ENCODE measurements at regions not wholly inside any gene's neighbourhood (a gene's known extent, or its start where the extent isn't known, plus 50 kb on each side); places are given as distances from the start of the nearest gene placed in this dataset.

DNA sequence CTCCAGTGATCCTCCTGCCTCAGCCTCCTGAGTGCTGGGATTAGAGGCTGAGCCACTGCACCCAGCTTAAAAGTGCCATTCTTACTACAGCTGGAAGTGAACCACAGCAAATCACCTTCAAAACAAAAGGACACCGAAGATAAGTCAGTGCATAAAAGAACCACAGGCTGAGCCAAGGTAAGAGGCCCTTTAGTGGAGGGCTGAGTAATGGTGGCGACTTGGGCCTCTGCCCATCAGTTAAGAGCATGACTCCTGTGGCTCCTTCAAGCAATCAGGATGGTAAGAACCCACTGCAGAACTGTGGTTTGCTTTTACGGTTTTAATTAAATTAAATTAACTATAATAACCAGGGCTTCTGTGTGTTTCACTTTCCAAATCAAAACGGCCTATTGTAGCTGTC, 75.1 kb downstream of the CTAGE1 start:
- TF ChIP-seq CTCF (conservative IDR thresholded peaks at IDR 0.05; ENCODE audit: low read depth, low read length), result no peak
- H3K4me3 ChIP-seq (ENCODE audit: low read length), result no peak overlapping the region
- peak; percentile 68 for DNase-seq (ENCODE audit: low read depth)

DNA sequence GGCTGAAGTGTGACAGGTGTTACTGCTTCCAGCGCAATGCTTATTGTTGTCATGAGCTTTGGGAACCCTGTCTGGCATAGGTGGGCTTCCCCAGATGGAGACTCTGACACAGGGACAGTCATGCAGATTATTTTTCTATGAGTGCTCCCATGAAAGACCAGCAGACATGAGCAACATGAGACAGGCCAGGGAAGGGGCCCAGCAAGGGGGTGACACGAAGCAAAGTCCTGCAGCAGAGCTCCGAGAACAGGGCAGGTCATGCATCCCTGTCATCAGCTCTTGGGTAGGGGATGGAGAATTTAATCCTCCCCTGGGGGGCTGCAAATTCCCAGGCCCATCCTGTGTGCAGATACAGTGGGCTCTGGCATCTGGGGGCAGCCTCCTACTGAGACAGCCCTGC, 77.4 kb downstream of the CTAGE1 start:
- TF ChIP-seq CTCF (conservative IDR thresholded peaks at IDR 0.05; ENCODE audit: low read depth, low read length), result no peak
- DNase-seq (ENCODE audit: low read depth), result no peak
- H3K4me3 ChIP-seq (ENCODE audit: low read length), result no peak overlapping the region

- no peak for DNase-seq (ENCODE audit: low read depth)
- no peak for TF ChIP-seq CTCF (conservative IDR thresholded peaks at IDR 0.05; ENCODE audit: low read depth, low read length)
- H3K4me3 ChIP-seq (ENCODE audit: low read length), result no peak overlapping the region
Observed at GRCh38 chr18:22339913-22340312, 77.8 kb downstream of the CTAGE1 start.

DNA sequence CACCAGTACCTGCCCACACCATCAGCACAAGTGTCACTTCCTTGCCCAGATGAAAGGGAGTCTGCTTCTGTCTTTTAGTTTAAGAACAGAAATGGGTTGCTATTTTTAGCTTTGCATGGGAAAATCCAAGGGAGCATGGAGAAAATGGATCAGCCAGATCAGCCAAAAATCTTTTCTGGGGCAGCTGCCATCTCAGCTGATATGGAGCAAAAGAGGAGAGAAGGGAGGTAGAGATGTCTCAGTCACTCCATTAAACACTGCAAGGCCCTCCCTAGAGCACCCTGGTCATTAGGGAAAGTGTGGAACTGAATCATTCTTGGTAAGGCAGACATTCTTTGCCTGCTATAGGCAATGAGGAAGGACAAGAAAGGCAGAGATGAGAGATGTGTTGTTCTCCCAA, 79.9 kb downstream of the CTAGE1 start:
- H3K4me3 ChIP-seq (ENCODE audit: low read length), result no peak overlapping the region
- no peak for TF ChIP-seq CTCF (conservative IDR thresholded peaks at IDR 0.05; ENCODE audit: low read depth, low read length)
- no peak for DNase-seq (ENCODE audit: low read depth)

DNA sequence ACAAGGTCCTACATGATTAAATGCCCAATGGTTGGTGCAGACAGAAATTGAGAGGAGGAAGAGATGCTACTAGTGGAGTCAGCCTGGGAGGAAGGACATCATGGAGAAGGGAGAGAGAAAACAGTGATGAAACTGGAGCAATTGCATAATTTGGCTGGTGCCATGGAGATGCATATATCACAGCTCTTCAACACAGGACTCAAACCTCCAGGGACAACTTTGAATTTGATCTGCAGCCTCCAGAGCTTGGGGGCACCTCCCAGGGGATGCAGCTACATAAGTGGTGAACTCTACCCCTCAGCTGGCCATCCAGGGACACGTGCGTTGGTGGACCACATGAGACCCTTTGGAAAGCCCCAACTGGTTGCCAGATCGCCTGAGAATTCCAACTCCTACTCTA, 80.4 kb downstream of the CTAGE1 start:
- DNase-seq (ENCODE audit: low read depth), result no peak
- no peak for TF ChIP-seq CTCF (conservative IDR thresholded peaks at IDR 0.05; ENCODE audit: low read depth, low read length)
- H3K4me3 ChIP-seq (ENCODE audit: low read length), result no peak overlapping the region

DNA sequence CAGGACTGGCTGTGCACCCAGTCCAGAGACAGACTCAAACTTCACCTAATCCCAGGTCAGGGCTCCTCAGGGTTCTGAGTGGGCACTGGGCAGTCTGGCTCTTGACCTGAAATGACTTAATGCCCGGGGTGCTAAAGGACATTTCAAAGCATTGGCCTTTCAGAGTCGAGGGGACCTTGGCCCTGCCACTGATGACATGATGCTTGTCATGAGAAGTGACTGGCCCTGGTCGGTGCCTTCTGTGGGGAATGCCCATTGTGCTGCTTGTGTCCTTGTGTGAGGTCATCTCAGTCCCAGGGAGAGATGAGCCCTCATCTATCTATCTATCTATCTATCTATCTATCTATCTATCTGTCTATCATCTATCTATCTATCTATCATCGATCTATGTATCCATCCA, 81.3 kb downstream of the CTAGE1 start:
- no peak for TF ChIP-seq CTCF (conservative IDR thresholded peaks at IDR 0.05; ENCODE audit: low read depth, low read length)
- no peak overlapping the region for H3K4me3 ChIP-seq (ENCODE audit: low read length)
- DNase-seq (ENCODE audit: low read depth), result no peak

GRCh38 chr18:22335731-22336198, 82.0 kb downstream of the CTAGE1 start:
- H3K4me3 ChIP-seq (ENCODE audit: low read length), result no peak overlapping the region
- DNase-seq (ENCODE audit: low read depth), result no peak

More at GRCh38 chr18:22335731-22336198, 82.0 kb downstream of the CTAGE1 start:
- TF ChIP-seq CTCF (conservative IDR thresholded peaks at IDR 0.05; ENCODE audit: low read depth, low read length), result no peak

Data from retinal pigment epithelial cell (primary cell).